Erythroblast (primary cell): ENCODE measurements at regions not wholly inside any gene's neighbourhood (a gene's known extent, or its start where the extent isn't known, plus 50 kb on each side); places are given as distances from the start of the nearest gene placed in this dataset.

Experiments
- GATA1 ChIP-seq: IDR thresholded peaks from 2 replicates; pipeline ENCODE4 v1.6.1; 2011; ENCODE audit warnings: low read depth, mild to moderate bottlenecking, control low read depth, low read length, moderate library complexity
- POLR2A ChIP-seq: IDR thresholded peaks from 2 replicates; pipeline ENCODE4 v1.6.1; 2011; ENCODE audit warnings: mild to moderate bottlenecking, low read length

- no peak for TF ChIP-seq POLR2A
- no peak for TF ChIP-seq GATA1
Observed at GRCh38 chr17:45688353-45688752, 95.8 kb upstream of the CRHR1 start.
